ENCODE measurements at regions not wholly inside any gene's neighbourhood (a gene's known extent, or its start where the extent isn't known, plus 50 kb on each side); places are given as distances from the start of the nearest gene placed in this dataset.

GRCh38 chr4:15331930-15332329 lies 95.9 kb upstream of the C1QTNF7 start:
- H3K27ac ChIP-seq (ENCODE audit: low read depth in 1 of 2, low read length in 2 of 2): no peak overlapping the region
- no peaks in the 10 kb centered on the region for H3K79me2 ChIP-seq (ENCODE audit: insufficient read depth, low read length)
- no peak overlapping the region for H3K4me3 ChIP-seq (replicated peaks in 1 of 3; ENCODE audit: low read depth in 2 of 3, low read length in 3 of 3)
- Mint-ChIP-seq H3K9me3 (peaks cover 0 to 4% (median 1%) of the 10 kb centered on the region in 7 donors), H3K36me3 (no peaks in the 10 kb centered on the region), H3K4me3 (no peak overlapping the region), H3K4me1 (peaks cover 5% of the 10 kb centered on the region), H3K27me3 (ENCODE audit: low read depth in 3 of 3) (peaks cover 0 to 2% (median 0%) of the 10 kb centered on the region in 3 donors), H3K27ac (no peak overlapping the region)
- H3K4me2 ChIP-seq (replicated peaks; ENCODE audit: extremely low read depth, low read length, poor library complexity, severe bottlenecking): no peak overlapping the region
- WGBS (ENCODE audit: insufficient coverage): no CpG with 5 or more reads among the region's 3 CpGs
- no peak for DNase-seq
- intact Hi-C loops (cut with micrococcal nuclease): no loop called here
- H3K9me3 ChIP-seq (replicated peaks in 1 of 2; ENCODE audit: control insufficient read depth in 1 of 2, insufficient read depth in 1 of 2, low read length in 2 of 2): no peaks in the 10 kb centered on the region
- H3K4me1 ChIP-seq (ENCODE audit: control insufficient read depth in 1 of 2, insufficient read depth in 2 of 2, low read length in 2 of 2): no peaks in the 10 kb centered on the region
- H4K20me1 ChIP-seq (ENCODE audit: insufficient read depth, low read length): no peaks in the 10 kb centered on the region
- H3K27me3 ChIP-seq (ENCODE audit: control insufficient read depth in 2 of 2, insufficient read depth in 2 of 2, low read length in 2 of 2): no peaks in the 10 kb centered on the region
- H2AFZ ChIP-seq (ENCODE audit: insufficient read depth, low read depth, low read length, poor library complexity, severe bottlenecking): no peak overlapping the region
- TF ChIP-seq CTCF (IDR thresholded peaks at IDR 0.05): no peak
- no peak overlapping the region for H3K9ac ChIP-seq (ENCODE audit: insufficient read depth, low read length, poor library complexity, severe bottlenecking)
- H3K36me3 ChIP-seq (replicated peaks in 1 of 2; ENCODE audit: control insufficient read depth in 1 of 2, insufficient read depth in 2 of 2, low read length in 2 of 2): no peaks in the 10 kb centered on the region

- Histone ChIP-seq H3K27me3 (ENCODE audit: control insufficient read depth in 2 of 2, insufficient read depth in 2 of 2, low read length in 2 of 2) (no peaks in the 10 kb centered on the region), H3K9me3 (replicated peaks in 1 of 2; ENCODE audit: control insufficient read depth in 1 of 2, insufficient read depth in 1 of 2, low read length in 2 of 2) (no peaks in the 10 kb centered on the region), H3K4me3 (replicated peaks in 1 of 3; ENCODE audit: low read depth in 2 of 3, low read length in 3 of 3) (no peak overlapping the region), H3K9ac (ENCODE audit: insufficient read depth, low read length, poor library complexity, severe bottlenecking) (no peak overlapping the region), H3K4me2 (replicated peaks; ENCODE audit: extremely low read depth, low read length, poor library complexity, severe bottlenecking) (no peak overlapping the region), H3K79me2 (ENCODE audit: insufficient read depth, low read length) (no peaks in the 10 kb centered on the region), H3K27ac (ENCODE audit: low read depth in 1 of 2, low read length in 2 of 2) (no peak overlapping the region), H2AFZ (ENCODE audit: insufficient read depth, low read depth, low read length, poor library complexity, severe bottlenecking) (no peak overlapping the region), H4K20me1 (ENCODE audit: insufficient read depth, low read length) (no peaks in the 10 kb centered on the region), H3K36me3 (replicated peaks in 1 of 2; ENCODE audit: control insufficient read depth in 1 of 2, insufficient read depth in 2 of 2, low read length in 2 of 2) (no peaks in the 10 kb centered on the region), H3K4me1 (ENCODE audit: control insufficient read depth in 1 of 2, insufficient read depth in 2 of 2, low read length in 2 of 2) (no peaks in the 10 kb centered on the region)
- Mint-ChIP-seq H3K4me3 (no peak overlapping the region), H3K27ac (no peak overlapping the region), H3K36me3 (no peaks in the 10 kb centered on the region), H3K27me3 (ENCODE audit: low read depth in 3 of 3) (peaks cover 0 to 3% (median 0%) of the 10 kb centered on the region in 3 donors), H3K9me3 (peaks cover 0 to 6% (median 3%) of the 10 kb centered on the region in 7 donors), H3K4me1 (peaks cover 8% of the 10 kb centered on the region)
- WGBS (ENCODE audit: insufficient coverage): 94% methylated on average over 3 of the region's 4 CpGs
- intact Hi-C loops (cut with micrococcal nuclease): no loop called here
- TF ChIP-seq CTCF (IDR thresholded peaks at IDR 0.05): no peak
- no peak for DNase-seq
These were observed 95.5 kb upstream of the C1QTNF7 start for GRCh38 chr4:15332377-15332776.

Data from CD14-positive monocyte (primary cell).